A549 (cell line): ENCODE measurements at regions not wholly inside any gene's neighbourhood (a gene's known extent, or its start where the extent isn't known, plus 50 kb on each side); places are given as distances from the start of the nearest gene placed in this dataset.

ENCODE experiments used
- ATAC-seq, 2 experiments: fragments of 200-7000 bp in 1 of 2; fragments of >200 bp in 1 of 2; cut with Nextera tagmentation in 1 of 2; cut with Tn5 transposase in 1 of 2; 3 replicates each; pipeline versions ENCODE4 v1.8.0 to v1.9.1; 2018 to 2020; ENCODE audit warnings: mild to moderate bottlenecking in 1 of 2, moderate library complexity in 1 of 2
- CTCF ChIA-PET: fragments of 300-600 bp; sonication (Branson Sonifier 250); formaldehyde crosslinking; extraction: SDS; loops from one replicate; lab custom pipeline; 2021; ENCODE audit warnings: antibody characterized with exemption, inconsistent platforms; lab: Yijun Ruan, JAX
- POLR2A ChIA-PET: fragments of 350-600 bp; formaldehyde crosslinking; extraction: SDS; loops from one replicate; lab custom pipeline; 2021; ENCODE audit warnings: antibody characterized with exemption, inconsistent platforms; lab: Yijun Ruan, JAX
- DNase-seq, 2 experiments: peaks; one replicate each; pipeline versions ENCODE4 v3.0.0 to v3.0.0-alpha.2; 2011 to 2016; ENCODE audit warnings: low read depth in 1 of 2, low spot score in 1 of 2
- FAIRE-seq: peaks from 2 replicates; lab custom pipeline; 2011; peaks lifted over from hg19 to GRCh38; lab: Jason Lieb, UNC
- H3K27ac ChIP-seq, 2 experiments: fragments of >200 bp; sonication (Bioruptor Twin); formaldehyde crosslinking; 3 replicates each; pipeline ENCODE4 v1.5.1; 2016 to 2017
- H3K4me1 ChIP-seq: fragments of >200 bp; sonication (Bioruptor Twin); formaldehyde crosslinking; 3 replicates; pipeline ENCODE4 v1.6.1; 2016
- H3K4me2 ChIP-seq: fragments of >200 bp; sonication (Bioruptor Twin); formaldehyde crosslinking; 3 replicates; pipeline ENCODE4 v1.6.1; 2016
- H3K4me3 ChIP-seq: fragments of >200 bp; sonication (Bioruptor Twin); formaldehyde crosslinking; 3 replicates; pipeline ENCODE4 v1.5.1; 2016
- H3K9me3 ChIP-seq: fragments of >200 bp; sonication (Bioruptor Twin); formaldehyde crosslinking; 3 replicates; pipeline ENCODE4 v1.6.1; 2016
- CBX8 ChIP-seq: fragments of 200-600 bp; sonication (generic); IDR thresholded peaks from 2 replicates; pipeline ENCODE4 v1.6.1; 2016
- CEBPB ChIP-seq, 2 experiments: fragments of >200 bp in 1 of 2; sonication (Bioruptor Twin) in 1 of 2; formaldehyde crosslinking in 1 of 2; IDR thresholded peaks; 2 replicates each; pipeline ENCODE4 v1.6.1; 2012 to 2016
- CTCF ChIP-seq: fragments of >200 bp; sonication (Bioruptor Twin); formaldehyde crosslinking; IDR thresholded peaks from 3 replicates; pipeline ENCODE4 v1.5.1; 2016
- E2F6 ChIP-seq: IDR thresholded peaks from 2 replicates; pipeline ENCODE4 v1.6.1; 2012; ENCODE audit warnings: low read depth, borderline replicate concordance
- ELK1 ChIP-seq: fragments of 150-350 bp; IDR thresholded peaks from 2 replicates; pipeline ENCODE4 v1.6.1; 2014; ENCODE audit warnings: low read depth, mild to moderate bottlenecking, low read length
- FOSB ChIP-seq: fragments of 250-450 bp; sonication (Bioruptor Pico); IDR thresholded peaks from 2 replicates; pipeline ENCODE4 v1.5.0; 2020; ENCODE audit warnings: mild to moderate bottlenecking, moderate library complexity
- FOSL2 ChIP-seq, 2 experiments: fragments of 450-650 bp in 1 of 2; fragments of >200 bp in 1 of 2; sonication (Bioruptor Twin) in 1 of 2; formaldehyde crosslinking; IDR thresholded peaks; 2 replicates each; pipeline versions ENCODE4 v1.5.0 to v1.6.1; 2016 to 2020; ENCODE audit warnings: mild to moderate bottlenecking in 1 of 2, moderate library complexity in 1 of 2
- GATA3 ChIP-seq: IDR thresholded peaks from 2 replicates; pipeline ENCODE4 v1.6.1; 2012; ENCODE audit warnings: borderline replicate concordance
- HOXB13 ChIP-seq: fragments of 250-450 bp; sonication (Bioruptor Pico); IDR thresholded peaks from 2 replicates; pipeline ENCODE4 v1.5.0; 2020; ENCODE audit warnings: low read depth, mild to moderate bottlenecking, moderate library complexity
- HOXB5 ChIP-seq: fragments of 250-450 bp; sonication (Bioruptor Pico); IDR thresholded peaks from 2 replicates; pipeline ENCODE4 v1.5.0; 2020; ENCODE audit warnings: mild to moderate bottlenecking, moderate library complexity
- JUNB ChIP-seq: fragments of >200 bp; sonication (Bioruptor Twin); formaldehyde crosslinking; IDR thresholded peaks from 2 replicates; pipeline ENCODE4 v1.6.1; 2016
- KDM1A ChIP-seq: fragments of 200-600 bp; sonication (generic); IDR thresholded peaks from 2 replicates; pipeline ENCODE4 v1.6.1; 2016; ENCODE audit warnings: low read depth, mild to moderate bottlenecking
- MAFK ChIP-seq: fragments of 450-650 bp; IDR thresholded peaks from 2 replicates; pipeline ENCODE4 v1.6.1; 2014; ENCODE audit not compliant: partially characterized antibody
- MYC ChIP-seq: IDR thresholded peaks from 2 replicates; pipeline ENCODE4 v1.6.1; 2012; ENCODE audit warnings: mild to moderate bottlenecking, inconsistent platforms, low read length, improper control_type of control experiment, borderline replicate concordance
- NPAS2 ChIP-seq: fragments of 250-450 bp; sonication (Bioruptor Pico); IDR thresholded peaks from 2 replicates; pipeline ENCODE4 v1.8.0; 2022; ENCODE audit warnings: mild to moderate bottlenecking, moderate library complexity, borderline replicate concordance
- PBX3 ChIP-seq: IDR thresholded peaks from 2 replicates; pipeline ENCODE4 v1.6.1; 2012
- POLR2A ChIP-seq: IDR thresholded peaks from 2 replicates; pipeline ENCODE4 v1.6.1; 2012; ENCODE audit warnings: mild to moderate bottlenecking, low read length
- RAD21 ChIP-seq, 2 experiments: fragments of >200 bp in 1 of 2; sonication (Bioruptor Twin) in 1 of 2; formaldehyde crosslinking in 1 of 2; IDR thresholded peaks in 1 of 2; conservative IDR thresholded peaks in 1 of 2; 2 replicates in 1 of 2; 3 replicates in 1 of 2; pipeline ENCODE4 v1.6.1; 2012 to 2018; ENCODE audit warnings: inconsistent platforms in 1 of 2
- RCOR1 ChIP-seq: fragments of 150-350 bp; IDR thresholded peaks from 2 replicates; pipeline ENCODE4 v1.6.1; 2014; ENCODE audit warnings: antibody characterized with exemption, low read length, low read depth
- REST ChIP-seq: fragments of 200-600 bp; sonication (generic); IDR thresholded peaks from 2 replicates; pipeline ENCODE4 v1.6.1; 2016; ENCODE audit warnings: antibody characterized with exemption, mild to moderate bottlenecking, moderate library complexity
- SREBF2 ChIP-seq: fragments of 450-650 bp; IDR thresholded peaks from 2 replicates; pipeline ENCODE4 v1.6.1; 2014; ENCODE audit warnings: mild to moderate bottlenecking, moderate library complexity
- USF2 ChIP-seq: fragments of 450-650 bp; IDR thresholded peaks from 2 replicates; pipeline ENCODE4 v1.6.1; 2014; ENCODE audit warnings: antibody characterized with exemption
- ZNF302 ChIP-seq: fragments of 250-450 bp; sonication (Bioruptor Pico); IDR thresholded peaks from 2 replicates; pipeline ENCODE4 v1.9.0; 2021; ENCODE audit warnings: inconsistent platforms, mild to moderate bottlenecking, moderate library complexity
- WGBS: methylation state at CpG from one replicate; pipeline ENCODE4 v1.1.6; 2017; ENCODE audit errors: missing lambda C conversion rate; 5-methylcytosine and 5-hydroxymethylcytosine counted together

- no peak for TF ChIP-seq CTCF
- no peak for TF ChIP-seq GATA3
- no peak for TF ChIP-seq ELK1
Observed at GRCh38 chr6:76416821-76417605, 344.6 kb upstream of the IMPG1 start (continued).

- FAIRE-seq (no peak), ATAC-seq (no peak)
- CTCF ChIA-PET, result no interaction called here
- no peak overlapping the region for H3K4me2 ChIP-seq
- no peak overlapping the region for H3K27ac ChIP-seq
- peak; percentile 66 for TF ChIP-seq MAFK
- no peak for TF ChIP-seq RAD21 (conservative IDR thresholded peaks at IDR 0.05 in 1 of 2, IDR thresholded peaks at IDR 0.05 in 1 of 2)
- no peak for TF ChIP-seq NPAS2
- TF ChIP-seq, all 56 proteins: peak for 1
- Histone ChIP-seq H3K4me1 (no peaks in the 10 kb centered on the region), H3K9me3 (no peaks in the 10 kb centered on the region), H3K4me3 (no peak overlapping the region)
- POLR2A ChIA-PET, result no interaction called here
- DNase-seq, result no peak
Observed at GRCh38 chr6:76403064-76403463, 330.6 kb upstream of the IMPG1 start.

GRCh38 chr6:76397966-76398365, 325.5 kb upstream of the IMPG1 start:
- no peak for ATAC-seq
- CTCF ChIA-PET, result no interaction called here
- no peak for DNase-seq
- no peak overlapping the region for H3K4me2 ChIP-seq
- TF ChIP-seq HOXB5 (CRISPR knock-in tag), result no peak
- TF ChIP-seq E2F6, result no peak
- TF ChIP-seq POLR2A, result no peak
- no peak for TF ChIP-seq HOXB13 (CRISPR knock-in tag)
- TF ChIP-seq JUNB, result no peak
- no peak for TF ChIP-seq MAFK
- TF ChIP-seq ZNF302 (CRISPR knock-in tag), result no peak
- no peak for TF ChIP-seq KDM1A
- TF ChIP-seq CEBPB (IDR thresholded peaks at IDR 0.05), result no peak
- TF ChIP-seq FOSB, result no peak
- no peak for TF ChIP-seq REST
- TF ChIP-seq NPAS2, result no peak
- TF ChIP-seq PBX3, result no peak
- TF ChIP-seq FOSL2 (IDR thresholded peaks at IDR 0.05), result no peak
- no peak for TF ChIP-seq FOSL2 (CRISPR knock-in tag; IDR thresholded peaks at IDR 0.05)
- TF ChIP-seq RCOR1, result no peak
- TF ChIP-seq SREBF2, result no peak
- no peak for TF ChIP-seq CBX8
- no peak for TF ChIP-seq USF2
- TF ChIP-seq MYC, result no peak
- TF ChIP-seq, all 56 proteins: peak for 0
- H3K27ac ChIP-seq, result no peak overlapping the region
- no peaks in the 10 kb centered on the region for H3K9me3 ChIP-seq
- WGBS, result 33% methylated on average over 1 of the region's 1 CpG
- FAIRE-seq, result no peak
- H3K4me3 ChIP-seq, result no peak overlapping the region
- no peaks in the 10 kb centered on the region for H3K4me1 ChIP-seq
- POLR2A ChIA-PET, result no interaction called here
